CD4-positive, alpha-beta T cell (primary cell): ENCODE measurements at regions not wholly inside any gene's neighbourhood (a gene's known extent, or its start where the extent isn't known, plus 50 kb on each side); places are given as distances from the start of the nearest gene placed in this dataset.

Source experiments
- ATAC-seq: fragments of 200-7000 bp; cut with Tn5 transposase; one replicate; pipeline ENCODE4 v1.10.0; 2022; ENCODE audit warnings: mild to moderate bottlenecking; ENCODE audit not compliant: poor library complexity
- CTCF ChIA-PET: fragments of 350-600 bp; sonication (Branson Sonifier 250); formaldehyde crosslinking; loops from one replicate; lab custom pipeline; 2021; ENCODE audit warnings: antibody characterized with exemption, inconsistent platforms; lab: Charles Lee
- POLR2A ChIA-PET: fragments of 350-600 bp; sonication (Branson Sonifier 250); formaldehyde crosslinking; loops from one replicate; lab custom pipeline; 2021; ENCODE audit warnings: antibody characterized with exemption, inconsistent platforms; lab: Charles Lee
- DNase-seq, 14 experiments: peaks; one replicate each; pipeline ENCODE4 v3.0.0-alpha.2; 2013 to 2020; ENCODE audit warnings: mixed read lengths in 2 of 14
- H3K27ac ChIP-seq, 2 donors: one replicate each; pipeline versions ENCODE4 v1.5.1 to v1.7.0; 2013; ENCODE audit warnings: low read length in 2 of 2, low read depth in 1 of 2, mild to moderate bottlenecking in 1 of 2
- H3K27me3 ChIP-seq, 2 experiments: 1 replicate in 1 of 2; 2 replicates in 1 of 2; pipeline versions ENCODE4 v1.6.1 to v1.7.0; 2013; ENCODE audit warnings: low read length in 2 of 2, control low read depth in 1 of 2, mild to moderate bottlenecking in 1 of 2, moderate library complexity in 1 of 2; ENCODE audit not compliant: insufficient read depth in 2 of 2, control insufficient read depth in 1 of 2
- H3K36me3 ChIP-seq: one replicate; pipeline ENCODE4 v1.6.1; 2013; ENCODE audit warnings: low read length, control low read depth; ENCODE audit not compliant: insufficient read depth
- H3K4me1 ChIP-seq: one replicate; pipeline ENCODE4 v1.6.1; 2013; ENCODE audit warnings: low read length, control low read depth; ENCODE audit not compliant: insufficient read depth
- H3K4me3 ChIP-seq: one replicate; pipeline ENCODE4 v1.5.1; 2013; ENCODE audit warnings: mild to moderate bottlenecking, low read length, moderate library complexity
- H3K9me3 ChIP-seq, 2 experiments: 1 replicate in 1 of 2; 2 replicates in 1 of 2; pipeline versions ENCODE4 v1.6.1 to v1.7.0; 2013; ENCODE audit warnings: low read length in 2 of 2, mild to moderate bottlenecking in 2 of 2, control low read depth in 1 of 2, moderate library complexity in 1 of 2; ENCODE audit not compliant: control insufficient read depth in 1 of 2, insufficient read depth in 1 of 2
- H3K27ac Mint-ChIP-seq: one replicate; pipeline ENCODE4 v1.8.0; 2020; ENCODE audit warnings: mixed read lengths
- H3K27me3 Mint-ChIP-seq: one replicate; pipeline ENCODE4 v1.8.0; 2021; ENCODE audit warnings: mixed read lengths
- H3K36me3 Mint-ChIP-seq: one replicate; pipeline ENCODE4 v1.8.0; 2021; ENCODE audit warnings: low read depth, mixed read lengths
- H3K4me1 Mint-ChIP-seq: one replicate; pipeline ENCODE4 v1.8.0; 2021; ENCODE audit warnings: low read depth, mixed read lengths
- H3K4me3 Mint-ChIP-seq: one replicate; pipeline ENCODE4 v1.8.0; 2020; ENCODE audit warnings: mild to moderate bottlenecking, mixed read lengths
- H3K9me3 Mint-ChIP-seq: one replicate; pipeline ENCODE4 v1.8.0; 2020; ENCODE audit warnings: mixed read lengths
- intact Hi-C, 2 experiments: fragments of 100-400 bp; cut with DNase I in 1 of 2; cut with micrococcal nuclease in 1 of 2; formaldehyde crosslinking; loops; one replicate each; pipeline versions ENCODE4 v1.15.1 to v1.9.0; 2023 to 2025; cut with DNase I, micrococcal nuclease
- TF ChIP-seq, protein P1 (sequence below): fragments of 200-600 bp; IDR thresholded peaks from one replicate; pipeline ENCODE4 v1.8.0; 2022; ENCODE audit warnings: antibody characterized with exemption, mild to moderate bottlenecking

DNA sequence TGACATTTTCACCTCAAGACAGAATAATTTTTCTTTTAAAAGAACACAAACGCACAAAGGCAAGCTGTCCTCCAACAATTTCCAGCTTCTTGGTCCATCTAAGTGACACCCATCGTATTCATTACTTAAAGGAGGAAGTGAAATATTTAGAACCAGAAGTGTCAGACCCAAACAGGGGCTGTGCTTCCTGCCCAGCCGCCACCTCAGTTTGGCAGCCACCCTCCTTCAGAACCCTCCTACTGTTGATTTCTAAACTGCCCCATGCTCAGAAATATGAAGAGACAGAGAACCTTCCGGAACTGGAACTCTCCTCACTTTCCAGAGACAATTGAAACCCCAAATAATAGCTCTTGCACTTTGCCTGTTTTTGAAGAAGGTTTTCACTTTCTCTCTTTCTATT, 734.8 kb upstream of the SALL3 start:
- no peaks in the 10 kb centered on the region for H3K36me3 ChIP-seq
- no peak for ATAC-seq
- H3K4me1 Mint-ChIP-seq, result no peaks in the 10 kb centered on the region

DNA sequence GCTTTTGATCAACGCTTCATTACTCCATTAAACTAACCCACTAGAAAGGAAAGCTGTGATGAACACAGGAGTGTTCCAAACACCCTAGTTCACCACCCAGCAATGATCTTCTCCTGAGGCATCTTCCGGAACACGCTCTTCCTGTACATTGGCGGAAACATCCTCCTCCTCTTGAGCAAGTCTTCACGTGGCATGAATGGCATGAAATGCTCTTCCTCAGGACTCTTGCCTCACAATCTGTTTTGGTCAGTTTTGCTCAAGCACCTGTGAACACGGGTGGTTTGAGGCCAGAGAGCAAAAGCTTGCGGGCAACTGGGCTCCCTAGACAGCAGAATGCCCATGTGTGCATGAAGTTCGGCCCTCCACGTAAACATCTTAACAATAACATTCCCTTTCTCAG, 734.2 kb upstream of the SALL3 start:
- no peaks in the 10 kb centered on the region for H3K9me3 Mint-ChIP-seq
- TF ChIP-seq, protein P1, sequence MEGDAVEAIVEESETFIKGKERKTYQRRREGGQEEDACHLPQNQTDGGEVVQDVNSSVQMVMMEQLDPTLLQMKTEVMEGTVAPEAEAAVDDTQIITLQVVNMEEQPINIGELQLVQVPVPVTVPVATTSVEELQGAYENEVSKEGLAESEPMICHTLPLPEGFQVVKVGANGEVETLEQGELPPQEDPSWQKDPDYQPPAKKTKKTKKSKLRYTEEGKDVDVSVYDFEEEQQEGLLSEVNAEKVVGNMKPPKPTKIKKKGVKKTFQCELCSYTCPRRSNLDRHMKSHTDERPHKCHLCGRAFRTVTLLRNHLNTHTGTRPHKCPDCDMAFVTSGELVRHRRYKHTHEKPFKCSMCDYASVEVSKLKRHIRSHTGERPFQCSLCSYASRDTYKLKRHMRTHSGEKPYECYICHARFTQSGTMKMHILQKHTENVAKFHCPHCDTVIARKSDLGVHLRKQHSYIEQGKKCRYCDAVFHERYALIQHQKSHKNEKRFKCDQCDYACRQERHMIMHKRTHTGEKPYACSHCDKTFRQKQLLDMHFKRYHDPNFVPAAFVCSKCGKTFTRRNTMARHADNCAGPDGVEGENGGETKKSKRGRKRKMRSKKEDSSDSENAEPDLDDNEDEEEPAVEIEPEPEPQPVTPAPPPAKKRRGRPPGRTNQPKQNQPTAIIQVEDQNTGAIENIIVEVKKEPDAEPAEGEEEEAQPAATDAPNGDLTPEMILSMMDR, result no peak
- H3K9me3 ChIP-seq, result peaks cover 0 to 23% of the 10 kb centered on the region in 2 experiments
- H3K27ac Mint-ChIP-seq, result no peak overlapping the region
- H3K4me3 Mint-ChIP-seq, result no peak overlapping the region
- H3K27ac ChIP-seq, result no peak overlapping the region
- H3K36me3 ChIP-seq, result no peaks in the 10 kb centered on the region
- H3K4me3 ChIP-seq, result no peak overlapping the region
- H3K4me1 ChIP-seq, result no peaks in the 10 kb centered on the region
- no peak for DNase-seq
- H3K27me3 Mint-ChIP-seq, result no peaks in the 10 kb centered on the region
- ATAC-seq, result no peak
- H3K36me3 Mint-ChIP-seq, result no peaks in the 10 kb centered on the region
- H3K27me3 ChIP-seq, result no peaks in the 10 kb centered on the region
- CTCF ChIA-PET, result no interaction called here
- POLR2A ChIA-PET, result no interaction called here
- H3K4me1 Mint-ChIP-seq, result no peaks in the 10 kb centered on the region
- intact Hi-C loops, result no loop called here

More for the DNA sequence above, 734.8 kb upstream of the SALL3 start:
- no peak overlapping the region for H3K4me3 Mint-ChIP-seq
- H3K27ac Mint-ChIP-seq, result no peak overlapping the region
- H3K27me3 Mint-ChIP-seq, result no peaks in the 10 kb centered on the region
- TF ChIP-seq, protein P1, result no peak
- Histone ChIP-seq H3K9me3 (peaks cover 0 to 23% of the 10 kb centered on the region in 2 experiments), H3K27me3 (no peaks in the 10 kb centered on the region), H3K4me1 (no peaks in the 10 kb centered on the region), H3K4me3 (no peak overlapping the region), H3K27ac (no peak overlapping the region)
- no peaks in the 10 kb centered on the region for H3K36me3 Mint-ChIP-seq
- intact Hi-C loops, result no loop called here
- ChIA-PET CTCF (no interaction called here), POLR2A (no interaction called here)
- no peaks in the 10 kb centered on the region for H3K9me3 Mint-ChIP-seq
- DNase-seq, result no peak

DNA sequence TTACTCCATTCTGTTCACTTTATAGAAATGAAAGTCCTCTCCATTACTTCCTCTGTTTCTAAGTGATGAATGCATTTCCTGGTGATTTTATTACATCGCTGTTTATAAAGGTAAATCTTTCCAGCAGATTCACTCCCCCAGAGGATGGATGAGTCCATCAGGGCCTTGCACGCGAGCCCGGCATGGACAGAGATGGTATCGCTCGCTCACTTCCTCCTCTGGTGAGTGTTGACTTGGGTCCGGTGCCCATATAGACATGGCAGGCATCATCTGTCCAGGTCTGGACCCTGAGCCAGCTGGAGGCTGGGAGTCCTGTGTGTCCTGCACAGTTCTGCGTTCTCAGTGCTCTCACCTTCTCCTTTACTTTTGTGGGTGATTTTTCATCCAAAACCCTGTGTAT, 733.6 kb upstream of the SALL3 start:
- no peaks in the 10 kb centered on the region for H3K4me1 ChIP-seq
- peaks cover 0 to 20% of the 10 kb centered on the region in 2 experiments for H3K9me3 ChIP-seq
- ChIA-PET POLR2A (no interaction called here), CTCF (no interaction called here)
- H3K36me3 Mint-ChIP-seq, result no peaks in the 10 kb centered on the region
- intact Hi-C loops, result no loop called here
- H3K27ac Mint-ChIP-seq, result no peak overlapping the region
- no peaks in the 10 kb centered on the region for H3K27me3 Mint-ChIP-seq
- H3K27ac ChIP-seq, result no peak overlapping the region
- no peak for ATAC-seq
- H3K4me3 ChIP-seq, result no peak overlapping the region
- TF ChIP-seq, protein P1, result no peak
- H3K9me3 Mint-ChIP-seq, result no peaks in the 10 kb centered on the region
- no peaks in the 10 kb centered on the region for H3K4me1 Mint-ChIP-seq
- no peaks in the 10 kb centered on the region for H3K27me3 ChIP-seq
- H3K36me3 ChIP-seq, result no peaks in the 10 kb centered on the region
- H3K4me3 Mint-ChIP-seq, result no peak overlapping the region
- no peak for DNase-seq
